Neural cell (in vitro differentiated cells): ENCODE measurements at regions not wholly inside any gene's neighbourhood (a gene's known extent, or its start where the extent isn't known, plus 50 kb on each side); places are given as distances from the start of the nearest gene placed in this dataset.

ENCODE experiments used
- H2AFZ ChIP-seq: fragments of 200-600, 300-800 bp; sonication (generic), shearing (Covaris generic); 2 replicates; pipeline ENCODE4 v1.6.0; 2014; ENCODE audit warnings: low read depth, mild to moderate bottlenecking, antibody characterized with exemption, low read length, moderate library complexity
- H3F3A ChIP-seq: fragments of 200-600 bp; shearing (Covaris generic); 2 replicates; pipeline ENCODE4 v1.6.1; 2016; ENCODE audit warnings: mild to moderate bottlenecking, moderate library complexity, mixed read lengths, antibody characterized with exemption, low read length; ENCODE audit not compliant: insufficient read depth, poor library complexity, severe bottlenecking
- H3K27ac ChIP-seq: fragments of 200-600, 300-800 bp; sonication (generic), shearing (Covaris generic); 2 replicates; pipeline ENCODE4 v1.5.1; 2014; ENCODE audit warnings: mild to moderate bottlenecking, low read length, moderate library complexity
- H3K27me3 ChIP-seq: fragments of 300-800, 200-600 bp; sonication (generic), shearing (Covaris generic); 2 replicates; pipeline ENCODE4 v1.6.0; 2014; ENCODE audit warnings: mild to moderate bottlenecking, low read depth, low read length, moderate library complexity; ENCODE audit not compliant: insufficient read depth
- H3K36me3 ChIP-seq: fragments of 300-800, 200-600 bp; sonication (generic), shearing (Covaris generic); 2 replicates; pipeline ENCODE4 v1.5.1; 2014; ENCODE audit warnings: mild to moderate bottlenecking, antibody characterized with exemption, low read length, moderate library complexity; ENCODE audit not compliant: insufficient read depth
- H3K4me2 ChIP-seq: fragments of 300-800, 200-600 bp; sonication (generic), shearing (Covaris generic); 2 replicates; pipeline ENCODE4 v1.6.0; 2014; ENCODE audit warnings: mild to moderate bottlenecking, low read length
- H3K4me3 ChIP-seq: fragments of 300-800, 200-600 bp; sonication (generic), shearing (Covaris generic); 2 replicates; pipeline ENCODE4 v1.5.1; 2014; ENCODE audit warnings: mild to moderate bottlenecking, low read length, moderate library complexity
- H3K79me2 ChIP-seq: fragments of 200-600 bp; shearing (Covaris generic); replicated peaks from 2 replicates; pipeline ENCODE4 v1.6.0; 2014; ENCODE audit warnings: mild to moderate bottlenecking, low read length, moderate library complexity; ENCODE audit not compliant: insufficient read depth
- H3K9ac ChIP-seq: fragments of 300-800, 200-600 bp; sonication (generic), shearing (Covaris generic); 2 replicates; pipeline ENCODE4 v1.6.1; 2016; ENCODE audit warnings: mild to moderate bottlenecking, low read length, mixed read lengths
- H3K9me2 ChIP-seq: fragments of 200-600 bp; shearing (Covaris generic); 2 replicates; pipeline ENCODE4 v1.6.1; 2016; ENCODE audit warnings: mild to moderate bottlenecking, low read length, mixed read lengths; ENCODE audit not compliant: insufficient read depth
- H3K9me3 ChIP-seq: fragments of 200-600, 300-800 bp; sonication (generic), shearing (Covaris generic); 2 replicates; pipeline ENCODE4 v1.6.1; 2016; ENCODE audit warnings: mild to moderate bottlenecking, mixed run types, low read length, moderate library complexity, mixed read lengths
- H4K20me1 ChIP-seq: fragments of 200-600 bp; shearing (Covaris generic); 2 replicates; pipeline ENCODE4 v1.6.1; 2016; ENCODE audit warnings: mild to moderate bottlenecking, mixed run types; ENCODE audit not compliant: insufficient read depth
- EP300 ChIP-seq: fragments of 450-650 bp; conservative IDR thresholded peaks from 2 replicates; pipeline ENCODE4 v1.6.1; 2014; ENCODE audit warnings: antibody characterized with exemption, mild to moderate bottlenecking, moderate library complexity; ENCODE audit not compliant: poor library complexity, severe bottlenecking
- EZH2 ChIP-seq: fragments of 200-600, 300-800 bp; shearing (Covaris generic), sonication (generic); IDR thresholded peaks from 2 replicates; pipeline ENCODE4 v1.6.1; 2014; ENCODE audit warnings: antibody characterized with exemption, low read length, borderline replicate concordance, mild to moderate bottlenecking; ENCODE audit not compliant: insufficient read depth, poor library complexity, severe bottlenecking
- MXI1 ChIP-seq: fragments of 450-650 bp; conservative IDR thresholded peaks from 2 replicates; pipeline ENCODE4 v1.6.1; 2014; ENCODE audit warnings: antibody characterized with exemption, mild to moderate bottlenecking; ENCODE audit not compliant: poor library complexity, severe bottlenecking
- POLR2AphosphoS5 ChIP-seq: IDR thresholded peaks from 2 replicates; pipeline ENCODE4 v1.6.1; 2012
- RAD21 ChIP-seq: fragments of 450-650 bp; conservative IDR thresholded peaks from 2 replicates; pipeline ENCODE4 v1.6.1; 2014; ENCODE audit warnings: antibody characterized with exemption, mild to moderate bottlenecking, moderate library complexity
- SMC3 ChIP-seq: fragments of 450-650 bp; conservative IDR thresholded peaks from 2 replicates; pipeline ENCODE4 v1.6.1; 2014; ENCODE audit warnings: antibody characterized with exemption, mild to moderate bottlenecking, moderate library complexity; ENCODE audit not compliant: poor library complexity
- TAF1 ChIP-seq: IDR thresholded peaks from 2 replicates; pipeline ENCODE4 v1.6.1; 2012; ENCODE audit warnings: low read depth
- TF ChIP-seq, protein P1 (sequence below): fragments of 450-650 bp; IDR thresholded peaks from 2 replicates; pipeline ENCODE4 v1.5.1; 2014; ENCODE audit warnings: antibody characterized with exemption, mild to moderate bottlenecking, moderate library complexity; ENCODE audit not compliant: poor library complexity, severe bottlenecking
- TF ChIP-seq, protein P2 (sequence below): IDR thresholded peaks from 2 replicates; pipeline ENCODE4 v1.6.1; 2012; ENCODE audit warnings: borderline replicate concordance

DNA sequence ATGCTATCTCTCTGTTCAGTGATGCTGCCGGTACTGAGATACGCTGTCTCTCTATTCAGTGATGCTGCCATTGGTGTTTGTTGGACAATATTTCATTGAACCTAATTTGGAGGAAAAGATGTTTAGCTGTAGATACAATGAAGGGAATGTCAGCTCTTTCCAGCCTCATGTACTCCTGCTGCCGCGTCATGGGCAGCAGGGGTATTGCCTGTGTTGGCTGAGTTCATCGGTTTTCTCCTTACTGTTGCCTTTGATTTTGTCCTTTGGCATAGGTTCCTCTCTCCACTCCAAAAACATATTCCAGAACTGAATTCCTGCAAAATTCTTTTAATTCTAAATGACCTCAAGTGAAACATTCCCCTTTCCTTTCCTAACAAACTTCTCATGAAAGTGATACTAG lies 942.6 kb downstream of the NLGN4Y start:
- Histone ChIP-seq H3K4me3 (no peak overlapping the region), H3K79me2 (no peaks in the 10 kb centered on the region), H3K9ac (no peak overlapping the region), H3K27ac (no peak overlapping the region), H3K27me3 (no peaks in the 10 kb centered on the region), H2AFZ (no peak overlapping the region), H4K20me1 (no peaks in the 10 kb centered on the region), H3K9me3 (no peaks in the 10 kb centered on the region), H3K4me2 (no peak overlapping the region), H3K9me2 (no peaks in the 10 kb centered on the region), H3K36me3 (no peaks in the 10 kb centered on the region), H3F3A (no peaks in the 10 kb centered on the region)
- TF ChIP-seq EZH2, result no peak
- TF ChIP-seq, protein P1, sequence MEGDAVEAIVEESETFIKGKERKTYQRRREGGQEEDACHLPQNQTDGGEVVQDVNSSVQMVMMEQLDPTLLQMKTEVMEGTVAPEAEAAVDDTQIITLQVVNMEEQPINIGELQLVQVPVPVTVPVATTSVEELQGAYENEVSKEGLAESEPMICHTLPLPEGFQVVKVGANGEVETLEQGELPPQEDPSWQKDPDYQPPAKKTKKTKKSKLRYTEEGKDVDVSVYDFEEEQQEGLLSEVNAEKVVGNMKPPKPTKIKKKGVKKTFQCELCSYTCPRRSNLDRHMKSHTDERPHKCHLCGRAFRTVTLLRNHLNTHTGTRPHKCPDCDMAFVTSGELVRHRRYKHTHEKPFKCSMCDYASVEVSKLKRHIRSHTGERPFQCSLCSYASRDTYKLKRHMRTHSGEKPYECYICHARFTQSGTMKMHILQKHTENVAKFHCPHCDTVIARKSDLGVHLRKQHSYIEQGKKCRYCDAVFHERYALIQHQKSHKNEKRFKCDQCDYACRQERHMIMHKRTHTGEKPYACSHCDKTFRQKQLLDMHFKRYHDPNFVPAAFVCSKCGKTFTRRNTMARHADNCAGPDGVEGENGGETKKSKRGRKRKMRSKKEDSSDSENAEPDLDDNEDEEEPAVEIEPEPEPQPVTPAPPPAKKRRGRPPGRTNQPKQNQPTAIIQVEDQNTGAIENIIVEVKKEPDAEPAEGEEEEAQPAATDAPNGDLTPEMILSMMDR, result no peak
- TF ChIP-seq EP300, result no peak
- TF ChIP-seq RAD21, result no peak

DNA sequence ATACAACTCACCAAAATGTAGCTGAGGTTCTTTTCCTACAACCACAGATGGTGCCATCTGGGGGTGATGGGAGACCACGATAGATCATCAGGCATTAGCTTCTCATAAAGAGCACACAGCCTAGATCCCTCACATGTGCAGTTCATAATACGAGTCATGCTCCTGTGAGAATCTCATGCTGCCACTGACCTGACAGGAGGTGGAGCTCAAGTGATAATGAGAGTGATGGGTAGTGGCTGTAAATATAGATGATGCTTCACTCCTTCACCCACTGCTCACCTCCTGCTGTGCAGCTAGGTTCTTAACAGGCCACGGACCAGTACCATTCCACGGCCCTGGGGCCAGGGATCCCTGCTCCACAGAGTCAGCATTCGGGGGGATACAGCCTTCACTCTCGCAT lies 943.8 kb downstream of the NLGN4Y start:
- H3K4me3 ChIP-seq, result no peak overlapping the region
- H3K27ac ChIP-seq, result no peak overlapping the region
- TF ChIP-seq EP300, result no peak
- TF ChIP-seq EZH2, result no peak
- no peak for TF ChIP-seq SMC3
- no peak for TF ChIP-seq MXI1
- TF ChIP-seq, protein P2, sequence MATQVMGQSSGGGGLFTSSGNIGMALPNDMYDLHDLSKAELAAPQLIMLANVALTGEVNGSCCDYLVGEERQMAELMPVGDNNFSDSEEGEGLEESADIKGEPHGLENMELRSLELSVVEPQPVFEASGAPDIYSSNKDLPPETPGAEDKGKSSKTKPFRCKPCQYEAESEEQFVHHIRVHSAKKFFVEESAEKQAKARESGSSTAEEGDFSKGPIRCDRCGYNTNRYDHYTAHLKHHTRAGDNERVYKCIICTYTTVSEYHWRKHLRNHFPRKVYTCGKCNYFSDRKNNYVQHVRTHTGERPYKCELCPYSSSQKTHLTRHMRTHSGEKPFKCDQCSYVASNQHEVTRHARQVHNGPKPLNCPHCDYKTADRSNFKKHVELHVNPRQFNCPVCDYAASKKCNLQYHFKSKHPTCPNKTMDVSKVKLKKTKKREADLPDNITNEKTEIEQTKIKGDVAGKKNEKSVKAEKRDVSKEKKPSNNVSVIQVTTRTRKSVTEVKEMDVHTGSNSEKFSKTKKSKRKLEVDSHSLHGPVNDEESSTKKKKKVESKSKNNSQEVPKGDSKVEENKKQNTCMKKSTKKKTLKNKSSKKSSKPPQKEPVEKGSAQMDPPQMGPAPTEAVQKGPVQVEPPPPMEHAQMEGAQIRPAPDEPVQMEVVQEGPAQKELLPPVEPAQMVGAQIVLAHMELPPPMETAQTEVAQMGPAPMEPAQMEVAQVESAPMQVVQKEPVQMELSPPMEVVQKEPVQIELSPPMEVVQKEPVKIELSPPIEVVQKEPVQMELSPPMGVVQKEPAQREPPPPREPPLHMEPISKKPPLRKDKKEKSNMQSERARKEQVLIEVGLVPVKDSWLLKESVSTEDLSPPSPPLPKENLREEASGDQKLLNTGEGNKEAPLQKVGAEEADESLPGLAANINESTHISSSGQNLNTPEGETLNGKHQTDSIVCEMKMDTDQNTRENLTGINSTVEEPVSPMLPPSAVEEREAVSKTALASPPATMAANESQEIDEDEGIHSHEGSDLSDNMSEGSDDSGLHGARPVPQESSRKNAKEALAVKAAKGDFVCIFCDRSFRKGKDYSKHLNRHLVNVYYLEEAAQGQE, result no peak
- TF ChIP-seq POLR2AphosphoS5, result no peak
- TF ChIP-seq RAD21, result no peak
- TF ChIP-seq TAF1, result no peak
- TF ChIP-seq, protein P1, result no peak
- H4K20me1 ChIP-seq, result no peaks in the 10 kb centered on the region
- no peak overlapping the region for H3K9ac ChIP-seq
- no peaks in the 10 kb centered on the region for H3K79me2 ChIP-seq
- no peak overlapping the region for H3K4me2 ChIP-seq
- no peaks in the 10 kb centered on the region for H3K36me3 ChIP-seq
- no peaks in the 10 kb centered on the region for H3F3A ChIP-seq
- H3K9me2 ChIP-seq, result no peaks in the 10 kb centered on the region
- no peaks in the 10 kb centered on the region for H3K27me3 ChIP-seq
- H3K9me3 ChIP-seq, result no peaks in the 10 kb centered on the region
- H2AFZ ChIP-seq, result no peak overlapping the region
